ENCODE measurements at regions not wholly inside any gene's neighbourhood (a gene's known extent, or its start where the extent isn't known, plus 50 kb on each side); places are given as distances from the start of the nearest gene placed in this dataset.

GRCh38 chr14:61621444-61621843 is 73.9 kb upstream of the HIF1A start:
- TF ChIP-seq POLR2AphosphoS5 (IDR thresholded peaks at IDR 0.05) (no peak), POLR2A (IDR thresholded peaks at IDR 0.05) (no peak), EP300 (IDR thresholded peaks at IDR 0.05) (no peak)
- TF ChIP-seq, protein P1, sequence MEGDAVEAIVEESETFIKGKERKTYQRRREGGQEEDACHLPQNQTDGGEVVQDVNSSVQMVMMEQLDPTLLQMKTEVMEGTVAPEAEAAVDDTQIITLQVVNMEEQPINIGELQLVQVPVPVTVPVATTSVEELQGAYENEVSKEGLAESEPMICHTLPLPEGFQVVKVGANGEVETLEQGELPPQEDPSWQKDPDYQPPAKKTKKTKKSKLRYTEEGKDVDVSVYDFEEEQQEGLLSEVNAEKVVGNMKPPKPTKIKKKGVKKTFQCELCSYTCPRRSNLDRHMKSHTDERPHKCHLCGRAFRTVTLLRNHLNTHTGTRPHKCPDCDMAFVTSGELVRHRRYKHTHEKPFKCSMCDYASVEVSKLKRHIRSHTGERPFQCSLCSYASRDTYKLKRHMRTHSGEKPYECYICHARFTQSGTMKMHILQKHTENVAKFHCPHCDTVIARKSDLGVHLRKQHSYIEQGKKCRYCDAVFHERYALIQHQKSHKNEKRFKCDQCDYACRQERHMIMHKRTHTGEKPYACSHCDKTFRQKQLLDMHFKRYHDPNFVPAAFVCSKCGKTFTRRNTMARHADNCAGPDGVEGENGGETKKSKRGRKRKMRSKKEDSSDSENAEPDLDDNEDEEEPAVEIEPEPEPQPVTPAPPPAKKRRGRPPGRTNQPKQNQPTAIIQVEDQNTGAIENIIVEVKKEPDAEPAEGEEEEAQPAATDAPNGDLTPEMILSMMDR (IDR thresholded peaks at IDR 0.05): no peak
- no peak for DNase-seq (ENCODE audit: low spot score in 2 of 2)
- Histone ChIP-seq H3K9me3 (no peaks in the 10 kb centered on the region), H3K4me1 (no peaks in the 10 kb centered on the region), H3K4me3 (no peak overlapping the region), H3K27ac (no peak overlapping the region), H3K27me3 (no peaks in the 10 kb centered on the region), H3K36me3 (no peaks in the 10 kb centered on the region)
- WGBS: 80% methylated on average over 7 of the region's 7 CpGs

DNA sequence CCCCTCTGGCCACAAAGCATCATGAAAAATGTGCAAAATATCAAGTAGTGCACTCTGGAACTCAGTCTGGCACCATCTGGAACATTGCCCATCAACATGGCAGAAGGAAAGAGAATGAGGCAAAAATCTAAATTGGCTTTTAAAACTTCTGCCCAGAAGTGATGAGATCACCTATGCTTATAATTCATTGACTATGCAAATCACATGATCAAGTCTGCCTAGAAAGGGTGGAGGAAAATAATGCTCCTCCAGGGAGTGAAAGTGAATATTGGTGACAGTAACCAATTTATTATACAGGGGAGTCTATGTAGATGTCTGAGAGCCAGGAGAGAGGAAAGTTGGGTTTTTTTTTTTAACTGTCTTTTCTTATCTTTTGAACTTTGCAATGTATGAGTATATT is 73.3 kb upstream of the HIF1A start:
- H3K36me3 ChIP-seq: no peaks in the 10 kb centered on the region
- TF ChIP-seq, protein P1 (IDR thresholded peaks at IDR 0.05): no peak
- TF ChIP-seq EP300 (IDR thresholded peaks at IDR 0.05): no peak
- no peak for TF ChIP-seq POLR2A (IDR thresholded peaks at IDR 0.05)
- TF ChIP-seq POLR2AphosphoS5 (IDR thresholded peaks at IDR 0.05): no peak
- no peak for DNase-seq (ENCODE audit: low spot score in 2 of 2)

DNA sequence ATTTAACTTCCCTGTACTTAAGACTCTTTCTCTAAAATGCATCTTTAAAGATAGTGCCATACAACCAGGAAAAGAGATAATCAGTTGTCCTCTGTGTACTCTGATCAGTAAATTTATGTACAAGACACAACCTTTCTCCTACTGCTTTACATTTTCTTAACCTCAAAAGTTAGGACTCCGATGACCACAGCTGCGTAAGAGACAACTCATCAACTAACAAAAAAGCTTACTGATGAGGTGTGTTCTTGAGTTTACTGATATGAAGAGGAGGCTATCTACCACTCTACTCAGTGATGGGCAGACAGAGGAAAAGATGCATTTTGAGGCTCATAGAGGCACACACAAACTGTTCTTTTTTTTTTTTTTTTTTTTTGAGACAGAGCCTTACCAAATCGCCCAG is 71.4 kb upstream of the HIF1A start:
- DNase-seq (ENCODE audit: low spot score in 2 of 2): no peak
- H3K27ac ChIP-seq: no peak overlapping the region
- TF ChIP-seq POLR2A (IDR thresholded peaks at IDR 0.05) (no peak), POLR2AphosphoS5 (IDR thresholded peaks at IDR 0.05) (no peak), EP300 (IDR thresholded peaks at IDR 0.05) (no peak)
- TF ChIP-seq, protein P1 (IDR thresholded peaks at IDR 0.05): no peak
- no peak overlapping the region for H3K4me3 ChIP-seq
- WGBS: 94% methylated on average over 3 of the region's 3 CpGs
- no peaks in the 10 kb centered on the region for H3K4me1 ChIP-seq
- H3K27me3 ChIP-seq: no peaks in the 10 kb centered on the region
- no peaks in the 10 kb centered on the region for H3K36me3 ChIP-seq
- H3K9me3 ChIP-seq: no peaks in the 10 kb centered on the region

More for the DNA sequence above, 73.3 kb upstream of the HIF1A start:
- Histone ChIP-seq H3K27ac (no peak overlapping the region), H3K4me3 (no peak overlapping the region), H3K9me3 (no peaks in the 10 kb centered on the region), H3K4me1 (no peaks in the 10 kb centered on the region), H3K27me3 (no peaks in the 10 kb centered on the region)

- WGBS: 91% methylated on average over 1 of the region's 1 CpG
- DNase-seq (ENCODE audit: low spot score in 2 of 2): no peak
- Histone ChIP-seq H3K27me3 (no peaks in the 10 kb centered on the region), H3K4me1 (no peaks in the 10 kb centered on the region), H3K36me3 (no peaks in the 10 kb centered on the region), H3K27ac (no peak overlapping the region), H3K9me3 (no peaks in the 10 kb centered on the region), H3K4me3 (no peak overlapping the region)
- TF ChIP-seq, protein P1 (IDR thresholded peaks at IDR 0.05): no peak
- TF ChIP-seq POLR2AphosphoS5 (IDR thresholded peaks at IDR 0.05): no peak
- no peak for TF ChIP-seq EP300 (IDR thresholded peaks at IDR 0.05)
- no peak for TF ChIP-seq POLR2A (IDR thresholded peaks at IDR 0.05)
These were observed 70.1 kb upstream of the HIF1A start for GRCh38 chr14:61625165-61625564.

GRCh38 chr14:61627612-61628011 is 67.7 kb upstream of the HIF1A start:
- Histone ChIP-seq H3K4me3 (no peak overlapping the region), H3K4me1 (no peaks in the 10 kb centered on the region), H3K9me3 (no peaks in the 10 kb centered on the region), H3K36me3 (no peaks in the 10 kb centered on the region), H3K27me3 (no peaks in the 10 kb centered on the region), H3K27ac (no peak overlapping the region)
- no peak for TF ChIP-seq EP300 (IDR thresholded peaks at IDR 0.05)
- no peak for TF ChIP-seq POLR2A (IDR thresholded peaks at IDR 0.05)
- TF ChIP-seq, protein P1 (IDR thresholded peaks at IDR 0.05): no peak
- no peak for TF ChIP-seq POLR2AphosphoS5 (IDR thresholded peaks at IDR 0.05)
- WGBS: 97% methylated on average over 2 of the region's 2 CpGs
- DNase-seq (ENCODE audit: low spot score in 2 of 2): no peak
